Daoy (cell line): ENCODE measurements at regions not wholly inside any gene's neighbourhood (a gene's known extent, or its start where the extent isn't known, plus 50 kb on each side); places are given as distances from the start of the nearest gene placed in this dataset.
"Not testable (repeated sequence)": the region's sequence is repeated elsewhere in the genome, so short reads cannot be mapped to it uniquely, and the experiment has no call there.

Experiments
- DNase-seq: peaks from one replicate; pipeline ENCODE4 v3.0.0-alpha.2; 2015; ENCODE audit warnings: low read depth

DNA sequence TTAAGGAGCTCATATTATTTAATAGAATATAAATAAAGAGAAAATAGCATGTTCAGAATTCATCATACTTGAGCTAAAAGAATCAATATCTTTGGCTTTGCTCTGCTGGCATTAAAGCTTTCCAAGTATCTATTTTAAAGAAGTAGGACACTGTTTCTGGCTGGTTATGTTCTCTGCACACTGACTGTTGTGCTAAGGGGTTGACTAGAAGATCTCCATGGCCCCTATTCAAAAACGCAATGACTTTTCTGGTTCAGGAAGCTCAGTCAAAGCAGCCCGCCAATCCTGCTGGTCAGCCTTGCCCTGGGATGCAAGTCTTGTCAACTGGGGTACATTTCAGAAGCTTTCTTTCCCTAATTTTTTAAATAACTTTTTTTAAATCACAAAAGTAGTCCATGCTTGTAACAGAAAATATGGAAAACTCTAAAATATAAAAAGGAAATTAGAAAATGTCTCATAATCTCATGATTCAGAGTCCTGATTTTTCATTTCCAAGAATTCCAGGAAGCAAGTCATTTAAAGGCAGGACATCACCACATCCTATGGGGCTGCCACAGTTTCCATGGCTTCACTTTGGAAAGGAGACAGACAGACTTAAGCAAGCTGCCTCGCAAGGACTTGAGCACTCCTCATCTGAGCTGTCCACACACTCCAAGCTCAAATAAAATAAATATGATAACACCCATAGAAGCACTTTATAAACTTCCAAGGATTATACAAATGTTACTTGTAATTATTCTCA, 195.1 kb downstream of the TXNL1 start:
- no peak for DNase-seq

DNA sequence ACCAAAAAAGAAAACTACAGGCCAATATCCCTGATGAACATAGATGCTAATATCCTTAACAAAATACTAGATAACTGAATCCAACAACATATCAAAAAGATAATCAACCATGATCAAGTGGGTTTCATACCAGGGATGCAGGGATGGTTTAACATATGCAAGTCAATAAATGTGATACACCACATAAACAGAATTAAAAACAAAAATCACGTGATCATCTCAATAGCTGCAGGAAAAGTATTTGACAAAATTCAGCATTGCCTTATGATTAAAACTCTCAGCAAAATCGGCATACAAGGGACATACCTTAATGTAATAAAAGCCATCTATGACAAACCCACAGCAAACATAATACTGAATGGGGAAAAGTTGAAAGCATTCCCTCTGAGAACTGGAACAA, 199.9 kb downstream of the TXNL1 start:
- not testable (repeated sequence) for DNase-seq

DNA sequence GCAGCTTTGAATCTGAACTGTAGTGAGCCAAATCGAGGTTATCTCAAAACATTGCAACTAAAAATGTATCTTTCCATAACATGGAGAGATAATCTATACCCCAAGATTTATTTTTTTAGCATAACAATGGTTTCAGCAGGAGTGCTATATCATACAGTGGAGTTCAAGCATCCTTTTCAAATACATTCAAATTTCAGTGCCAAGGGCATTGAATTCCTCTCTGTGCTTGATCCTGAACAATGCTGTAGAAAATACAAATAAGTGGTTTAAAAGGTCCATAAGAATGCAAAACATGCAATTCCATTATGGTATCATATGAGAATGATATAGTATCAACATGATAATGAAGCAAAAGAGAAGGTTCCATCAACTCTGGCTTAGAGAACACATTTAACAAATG, 201.7 kb downstream of the TXNL1 start:
- no peak for DNase-seq

DNA sequence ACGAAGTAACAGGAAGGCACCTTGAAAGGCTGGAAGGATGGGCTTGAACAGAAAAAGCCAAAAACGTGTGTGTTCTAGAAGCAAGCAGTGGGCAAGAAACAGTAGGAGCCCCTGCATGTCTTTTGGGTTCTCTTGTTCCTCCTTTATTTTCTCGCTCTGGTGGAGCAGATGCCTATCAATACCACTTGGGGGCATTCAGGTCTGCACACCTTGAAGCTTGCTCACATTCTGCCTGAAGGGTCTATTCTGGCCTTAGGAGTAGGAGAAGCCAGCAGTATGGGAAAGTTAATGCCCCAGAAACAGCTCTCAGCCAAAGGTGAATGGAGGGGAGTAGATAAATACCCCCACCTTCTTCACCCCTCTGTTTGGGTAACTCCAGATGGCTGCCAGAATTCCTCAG, 204.5 kb downstream of the TXNL1 start:
- no peak for DNase-seq

DNA sequence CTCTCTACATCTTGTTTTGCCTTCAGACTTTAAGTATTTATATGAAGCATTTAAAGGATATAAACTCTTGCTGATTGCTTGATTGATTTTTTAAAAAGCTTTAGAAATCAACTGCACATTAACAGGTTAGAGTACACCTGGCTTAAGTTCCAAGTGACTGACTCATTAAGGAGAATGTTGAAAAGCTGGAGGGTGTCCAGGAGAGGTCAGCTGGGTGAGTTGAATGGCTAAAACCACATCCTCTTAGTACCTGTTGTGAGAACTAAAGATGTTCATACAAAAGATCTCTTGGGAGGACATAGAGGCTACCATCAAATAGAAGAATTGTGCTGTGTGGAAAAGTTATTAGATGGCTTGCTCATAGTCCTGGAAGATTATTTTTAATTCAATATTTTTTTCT, 206.8 kb downstream of the TXNL1 start:
- DNase-seq = no peak

DNA sequence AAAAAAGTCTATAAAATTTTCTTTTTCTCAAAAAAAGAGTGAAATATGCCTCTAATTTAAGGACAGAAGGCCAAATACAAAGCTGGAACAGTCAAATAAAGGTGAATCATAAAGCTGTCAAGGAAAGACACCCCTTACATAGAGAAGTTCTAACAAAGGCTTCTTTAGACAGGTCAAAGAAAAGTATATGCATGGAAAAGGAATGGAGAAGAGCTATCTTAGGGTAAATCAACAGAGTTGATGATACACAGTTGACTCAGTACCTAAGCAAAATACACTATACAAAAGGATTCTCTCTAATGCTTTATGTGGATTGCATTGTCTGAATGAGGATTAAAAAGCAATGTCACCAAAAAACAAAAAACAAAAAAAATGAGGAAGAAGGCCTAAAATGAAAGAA, 214.8 kb downstream of the TXNL1 start:
- DNase-seq = no peak

DNA sequence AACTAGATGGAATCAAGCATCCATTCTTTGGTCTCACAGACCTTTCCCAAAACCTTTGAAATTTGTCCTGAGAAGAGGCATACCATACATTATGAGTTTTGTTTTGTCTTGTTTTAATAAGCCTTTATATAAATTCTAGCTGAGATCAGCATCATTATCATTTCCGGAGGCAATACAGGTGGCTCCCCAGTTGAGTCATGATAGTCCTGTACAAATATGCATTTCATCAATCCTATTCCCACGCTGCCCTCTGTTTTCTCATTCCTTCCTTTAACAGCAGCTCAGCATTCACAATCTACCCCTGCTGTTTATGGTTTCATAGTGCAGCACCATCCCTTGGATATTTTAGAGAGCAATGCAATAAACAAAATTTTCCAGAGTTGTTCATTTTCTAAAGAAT, 216.7 kb downstream of the TXNL1 start:
- no peak for DNase-seq

DNA sequence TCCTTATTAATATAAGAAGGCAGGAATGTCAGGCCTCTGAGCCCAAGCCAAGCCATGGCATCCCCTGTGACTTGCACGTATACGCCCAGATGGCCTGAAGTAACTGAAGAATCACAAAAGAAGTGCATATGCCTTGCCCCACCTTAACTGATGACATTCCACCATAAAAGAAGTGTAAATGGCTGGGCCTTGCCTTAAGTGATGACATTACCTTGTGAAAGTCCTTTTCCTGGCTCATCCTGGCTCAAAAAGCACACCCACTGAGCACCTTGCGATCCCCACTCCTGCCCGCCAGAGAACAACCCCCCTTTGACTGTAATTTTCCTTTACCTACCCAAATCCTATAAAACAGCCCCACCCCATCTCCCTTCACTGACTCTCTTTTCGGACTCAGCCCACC, 217.5 kb downstream of the TXNL1 start:
- DNase-seq = not testable (repeated sequence)

DNA sequence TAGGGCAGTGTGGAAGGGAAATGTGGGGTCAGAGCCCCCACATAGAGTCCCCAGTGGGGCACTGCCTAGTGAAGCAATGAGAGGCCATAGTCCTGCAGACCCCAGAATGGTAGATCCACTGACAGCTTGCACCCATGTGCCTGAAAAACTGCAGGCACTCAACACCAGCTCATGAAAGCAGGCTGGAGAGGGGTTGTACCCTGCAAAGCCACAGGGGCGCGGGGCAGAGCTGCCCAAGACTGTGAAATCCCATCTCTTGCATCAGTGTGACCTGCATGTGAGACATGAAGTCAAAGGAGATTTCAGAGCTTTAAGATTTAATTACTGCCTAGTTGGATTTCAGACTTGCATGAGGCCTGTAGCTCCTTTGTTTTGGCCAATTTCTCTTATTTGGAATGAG, 224.0 kb downstream of the TXNL1 start:
- no peak for DNase-seq

DNA sequence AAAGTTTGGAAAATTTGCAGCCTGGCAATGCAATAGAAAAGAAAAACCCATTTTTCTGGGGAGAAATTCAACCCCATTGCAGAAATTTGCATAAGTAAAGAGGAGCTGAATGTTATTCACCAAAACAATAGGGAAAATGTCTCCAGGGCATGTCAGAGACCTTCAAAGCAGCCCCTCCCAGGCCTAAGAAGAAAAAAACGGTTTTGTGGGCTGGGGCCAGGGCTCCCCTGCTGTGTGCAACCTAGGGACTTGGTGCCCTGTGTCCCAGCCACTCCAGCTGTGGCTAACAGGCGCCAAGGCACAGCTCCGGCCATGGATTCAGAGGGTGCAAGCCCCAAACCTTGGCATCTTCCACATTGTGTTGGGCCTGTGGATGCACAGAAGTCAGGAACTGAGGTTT, 224.5 kb downstream of the TXNL1 start:
- DNase-seq = no peak

DNA sequence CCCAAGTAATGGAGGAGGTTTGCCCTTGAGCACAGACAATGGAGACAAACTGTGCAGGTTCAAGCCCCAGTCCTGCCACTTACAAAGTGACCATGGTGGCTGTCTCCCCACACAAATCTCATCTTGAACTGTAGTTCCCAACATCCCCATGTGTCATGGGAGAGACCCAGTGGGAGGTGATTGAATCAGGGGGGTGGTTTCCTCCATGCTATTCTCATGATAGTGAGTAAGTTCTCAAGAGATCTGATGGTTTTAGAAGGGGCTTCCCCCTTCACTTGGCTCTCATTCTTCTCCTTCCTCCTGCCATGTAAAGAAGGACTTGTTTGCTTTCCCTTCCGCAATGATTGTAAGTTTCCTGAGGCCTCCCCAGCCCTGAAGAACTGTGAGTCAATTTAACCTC, 225.4 kb downstream of the TXNL1 start:
- no peak for DNase-seq

DNA sequence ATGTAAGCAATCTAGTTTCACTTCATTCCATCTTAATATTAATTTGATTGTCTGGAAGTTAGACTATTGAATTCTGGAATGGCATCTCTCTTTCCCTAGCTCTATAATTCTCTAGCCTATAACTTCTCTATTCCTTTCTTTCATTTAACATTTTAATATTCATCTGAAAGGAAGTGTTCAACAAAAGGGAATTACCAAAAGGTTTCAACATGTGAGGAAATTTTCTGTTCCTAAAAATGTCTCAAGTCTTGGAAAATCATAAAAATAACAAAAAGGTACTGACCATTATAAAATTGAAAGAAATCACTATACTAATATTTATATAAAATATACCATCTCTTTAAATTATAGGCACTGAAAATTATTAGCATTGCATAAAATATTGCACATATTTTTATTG, 228.7 kb downstream of the TXNL1 start:
- DNase-seq = no peak

DNA sequence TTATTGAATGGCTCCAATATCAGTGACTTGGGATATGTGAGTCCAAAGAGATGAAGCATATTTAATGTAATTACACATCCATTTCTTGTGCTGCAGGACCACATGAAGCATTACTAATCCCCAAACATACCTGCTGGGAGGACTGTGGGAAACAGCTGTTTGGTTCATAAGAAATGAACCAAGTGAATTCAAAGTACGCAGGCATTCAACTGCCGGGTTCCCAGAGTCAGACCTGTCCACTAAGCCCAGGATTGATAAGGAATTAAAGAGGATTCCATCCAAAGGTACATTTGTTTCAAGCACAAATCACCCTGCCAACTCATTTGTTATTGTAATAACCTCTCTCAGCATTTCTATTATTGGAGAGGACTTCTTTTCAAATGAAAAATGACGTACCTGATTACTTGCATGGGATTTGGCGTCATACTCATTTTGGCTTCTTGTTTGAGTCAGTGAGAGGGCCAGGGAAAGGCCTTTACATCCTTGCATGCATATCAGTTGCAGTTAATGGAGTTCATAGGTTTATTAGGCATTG, 230.7 kb downstream of the TXNL1 start:
- DNase-seq = no peak

DNA sequence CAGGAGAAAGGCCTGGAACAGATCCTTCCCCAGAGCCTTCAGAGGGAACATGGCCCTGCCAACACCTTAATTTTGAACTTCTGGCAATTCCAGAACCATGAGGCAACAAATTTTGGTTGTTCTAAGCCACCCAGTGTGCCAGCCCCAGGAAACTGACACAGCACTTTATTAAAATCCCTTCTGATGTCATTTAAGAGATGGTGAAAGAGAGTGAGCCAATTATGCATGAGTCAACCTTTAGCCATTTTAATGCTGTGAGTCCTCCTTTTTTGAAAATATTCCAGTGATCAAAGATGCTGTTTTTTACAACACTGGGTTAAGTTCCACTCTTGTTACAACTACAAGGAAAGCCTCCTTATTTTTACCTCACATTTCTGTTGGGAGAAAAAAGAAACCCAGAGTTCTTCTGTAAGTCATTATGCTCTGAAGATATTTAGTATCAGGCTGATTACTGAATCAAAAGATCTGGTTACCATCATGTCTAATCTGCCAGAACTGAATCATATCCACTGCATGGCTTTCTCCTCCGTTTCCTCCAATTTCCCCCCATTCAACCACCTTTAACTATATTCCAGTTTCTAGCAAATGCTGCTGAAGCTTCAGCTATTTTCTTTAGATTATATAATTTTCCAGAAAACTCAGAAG, 235.4 kb downstream of the TXNL1 start:
- peak; percentile 64 for DNase-seq

DNA sequence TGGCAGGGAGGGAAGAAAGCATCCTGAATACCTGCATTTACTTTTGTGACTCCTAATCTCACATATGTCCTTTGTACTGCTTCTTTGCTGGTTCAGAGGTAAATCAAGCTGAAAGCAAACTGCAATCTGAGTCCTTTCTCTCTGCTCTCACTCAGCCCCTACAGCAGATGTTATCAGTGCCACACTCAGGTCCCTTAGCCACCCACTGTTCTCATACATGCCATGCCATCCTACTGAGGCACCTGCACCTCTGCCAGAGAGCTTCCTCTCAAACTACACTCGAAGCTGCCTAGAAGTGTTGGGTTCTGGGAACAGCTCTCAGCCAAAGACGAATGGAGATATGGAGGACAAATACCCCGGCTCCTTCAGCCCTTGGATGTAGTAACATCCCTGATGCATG, 244.5 kb downstream of the TXNL1 start:
- no peak for DNase-seq

DNA sequence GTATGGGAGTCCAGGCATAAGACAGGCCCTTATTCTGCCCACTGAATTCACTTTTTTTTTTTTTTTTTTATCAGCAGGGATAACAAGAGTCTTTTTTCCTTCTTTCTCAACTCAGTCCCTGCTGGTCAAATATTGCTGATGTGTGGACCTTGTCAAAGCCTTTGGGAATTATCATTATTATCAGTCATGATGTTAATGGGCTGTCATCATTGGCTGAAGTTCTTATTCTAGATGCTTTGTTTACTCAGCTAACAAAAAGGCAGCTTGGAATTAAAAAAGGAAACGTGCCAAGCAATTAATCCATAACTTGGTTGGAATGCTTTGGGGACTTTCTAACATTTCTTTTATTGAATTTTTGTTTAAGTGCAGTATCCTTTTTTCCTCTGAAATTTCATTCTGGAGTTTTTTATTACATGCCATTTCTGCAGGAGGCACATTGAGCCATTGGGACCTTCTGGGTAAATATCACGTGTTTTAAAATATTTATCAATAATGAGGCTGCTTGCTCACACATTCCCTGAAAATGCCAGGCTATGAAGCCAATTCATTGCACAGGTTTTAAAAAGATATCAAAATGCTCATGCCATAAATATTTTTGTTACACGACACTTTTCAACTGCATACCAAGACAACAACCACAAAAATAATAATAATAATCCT, 246.3 kb downstream of the TXNL1 start:
- DNase-seq = no peak

DNA sequence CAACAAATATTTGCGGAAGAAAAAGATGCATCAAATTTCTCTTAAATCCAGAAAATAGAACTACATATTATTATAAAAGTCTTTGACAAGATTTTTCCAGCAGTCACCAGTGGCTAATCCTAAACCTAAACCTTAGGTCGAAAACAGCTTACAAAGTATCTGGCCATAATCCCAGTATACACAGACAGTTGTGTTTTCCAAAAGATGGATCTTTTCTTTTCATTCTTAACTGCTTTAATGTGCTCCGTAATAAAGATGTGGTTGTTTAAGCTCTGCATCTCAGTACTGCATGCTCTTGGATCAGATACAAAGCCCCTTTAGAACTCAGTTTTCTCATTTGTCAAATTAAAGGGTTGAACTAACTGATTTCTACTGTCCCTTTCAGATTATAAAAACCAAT, 247.8 kb downstream of the TXNL1 start:
- DNase-seq = no peak

DNA sequence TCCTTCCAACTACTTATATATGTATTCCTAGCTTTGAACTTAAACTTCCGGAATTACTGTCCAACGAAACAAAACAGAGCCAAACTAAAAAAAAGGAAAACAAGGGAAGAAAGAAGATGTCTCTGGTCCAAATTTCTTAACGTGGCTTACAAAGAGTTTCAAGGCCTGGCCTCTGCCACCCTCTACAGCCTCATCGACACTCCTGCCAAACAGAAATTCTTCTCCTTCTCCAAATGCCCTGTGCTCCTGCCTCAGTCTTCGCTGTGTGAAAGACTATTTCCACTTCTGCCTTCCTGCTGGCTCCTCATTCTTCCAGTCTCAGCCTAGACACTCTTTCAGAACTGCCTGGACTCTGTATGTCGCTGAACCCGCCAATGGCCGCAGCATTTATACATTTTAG, 249.2 kb downstream of the TXNL1 start:
- no peak for DNase-seq

DNA sequence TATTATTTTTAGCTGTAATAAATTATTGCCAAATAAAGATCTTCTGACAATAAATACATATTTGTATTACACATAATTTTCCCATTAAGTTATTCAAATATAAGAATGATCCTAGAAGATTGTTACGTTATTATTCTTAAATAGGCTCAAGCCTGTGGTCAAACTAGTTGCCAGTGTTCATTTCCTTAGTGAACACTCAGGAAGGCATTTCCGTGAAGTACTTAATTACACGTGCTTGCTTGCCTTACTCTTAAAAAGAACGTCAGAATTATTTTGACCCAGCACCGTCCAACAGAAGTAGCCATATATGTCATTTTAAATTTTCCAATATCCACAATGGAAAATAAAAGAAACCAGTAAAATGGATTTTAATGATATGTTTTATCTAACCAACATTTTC, 249.8 kb downstream of the TXNL1 start:
- no peak for DNase-seq

DNA sequence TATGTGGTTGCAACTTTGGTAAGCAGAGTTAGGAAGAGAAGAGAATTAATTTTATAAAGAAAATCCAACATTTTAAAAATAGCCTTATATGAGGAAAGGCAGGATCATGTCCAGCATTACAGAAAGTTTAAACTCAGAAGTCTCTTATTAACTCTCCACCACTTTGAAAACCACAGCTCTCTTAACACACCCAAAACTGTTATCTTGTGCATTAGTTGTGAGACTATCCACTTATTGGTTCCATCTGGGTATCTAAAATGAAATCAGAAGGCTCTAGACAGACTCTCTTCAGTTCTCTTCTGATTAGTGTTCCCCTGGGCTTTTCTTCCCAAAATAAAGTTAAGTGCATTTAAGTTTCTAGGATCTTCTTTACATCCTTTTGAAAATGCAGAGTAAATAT, 251.5 kb downstream of the TXNL1 start:
- no peak for DNase-seq

DNA sequence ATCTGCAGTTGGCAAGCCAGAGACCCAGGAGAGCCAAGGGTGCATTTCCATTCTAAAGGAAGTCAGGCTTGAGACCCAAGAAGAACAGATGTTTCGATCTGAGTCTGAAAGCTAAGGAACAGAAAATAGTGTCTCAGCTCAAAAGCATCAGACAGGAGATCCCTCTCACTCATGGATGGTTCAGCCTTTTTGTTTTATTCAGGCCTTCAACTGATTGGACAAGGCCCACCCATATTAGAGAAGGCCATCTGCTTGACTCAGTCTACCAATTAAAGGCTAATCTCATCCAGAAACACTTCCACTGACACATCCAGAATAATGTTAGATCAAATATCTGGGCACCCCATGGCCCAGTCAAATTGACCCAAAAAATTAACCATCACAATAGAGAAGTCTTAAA, 255.0 kb downstream of the TXNL1 start:
- no peak for DNase-seq

DNA sequence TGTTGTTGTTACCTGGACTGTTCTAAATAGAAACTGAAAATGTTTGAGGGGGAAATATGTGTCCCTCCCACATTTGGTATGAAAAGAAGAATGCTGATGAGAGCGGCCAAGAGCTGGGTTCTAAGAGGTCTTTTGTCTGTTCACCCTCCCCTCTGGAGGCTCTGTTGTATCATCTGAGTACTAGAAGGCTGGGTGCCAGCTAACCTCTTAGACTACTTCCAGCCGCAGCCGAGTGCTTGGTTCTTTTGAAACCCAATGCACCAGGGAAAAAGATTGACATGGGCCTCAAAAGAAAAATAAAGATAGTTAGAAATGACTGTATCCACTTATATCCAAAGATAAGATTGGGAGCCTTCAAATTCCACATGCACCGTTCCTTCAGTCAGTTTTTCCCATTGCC, 255.9 kb downstream of the TXNL1 start:
- DNase-seq = no peak

DNA sequence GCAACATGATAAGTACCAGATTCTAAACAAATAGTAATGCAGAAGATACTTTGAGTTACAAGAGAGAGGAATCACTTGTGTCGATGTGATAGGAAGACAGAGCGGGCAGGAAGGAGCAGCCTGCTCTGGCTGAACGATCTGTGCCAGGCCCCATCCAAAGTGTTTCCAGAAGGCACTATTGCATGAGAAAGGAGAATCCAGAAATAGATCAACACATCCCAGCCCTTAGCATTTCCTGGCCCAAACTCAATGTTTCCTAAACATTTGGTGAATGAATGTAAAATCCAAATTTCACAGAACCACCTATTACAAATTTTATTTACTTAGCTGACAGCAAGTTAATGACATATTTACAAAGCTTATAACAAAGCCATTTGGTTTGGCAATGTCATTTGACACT, 257.2 kb downstream of the TXNL1 start:
- no peak for DNase-seq
